Peyer's patch (tissue), 4 donors: ENCODE measurements at regions not wholly inside any gene's neighbourhood (a gene's known extent, or its start where the extent isn't known, plus 50 kb on each side); places are given as distances from the start of the nearest gene placed in this dataset.

Source experiments
- POLR2A ChIP-seq, 2 donors: fragments of 450-650 bp; IDR thresholded peaks; one replicate each; pipeline ENCODE4 v1.5.1; 2017; ENCODE audit warnings: antibody characterized with exemption in 2 of 2, mild to moderate bottlenecking in 2 of 2, moderate library complexity in 2 of 2
- TF ChIP-seq, protein P1 (sequence below), 6 experiments: fragments of 450-650 bp in 4 of 6; fragments of 200-600 bp in 2 of 6; sonication (generic) in 1 of 6; IDR thresholded peaks; one replicate each; pipeline ENCODE4 v1.5.1; 2017 to 2019; ENCODE audit warnings: antibody characterized with exemption in 6 of 6, mild to moderate bottlenecking in 3 of 6, moderate library complexity in 1 of 6

DNA sequence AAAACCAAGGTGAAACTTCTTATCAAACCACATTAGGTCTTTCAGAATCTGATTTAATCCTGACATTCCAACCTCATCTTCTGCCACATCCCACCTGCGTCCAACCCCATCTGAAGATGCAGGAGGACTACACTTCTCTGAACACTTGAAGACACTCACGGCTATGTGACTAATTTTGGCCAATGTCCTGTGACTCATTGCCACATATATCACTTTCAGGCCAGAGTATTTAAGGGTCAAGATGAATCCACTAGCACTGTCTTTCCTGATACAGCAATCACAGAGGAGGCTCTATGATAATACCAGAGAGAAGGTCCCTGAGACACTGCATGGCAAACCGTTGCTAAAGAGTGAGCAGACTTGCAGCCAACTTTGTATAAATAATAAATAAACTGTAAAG, 323.4 kb downstream of the NR2F1-AS1 start:
- TF ChIP-seq POLR2A (IDR thresholded peaks at IDR 0.05): no peak
- TF ChIP-seq, protein P1, sequence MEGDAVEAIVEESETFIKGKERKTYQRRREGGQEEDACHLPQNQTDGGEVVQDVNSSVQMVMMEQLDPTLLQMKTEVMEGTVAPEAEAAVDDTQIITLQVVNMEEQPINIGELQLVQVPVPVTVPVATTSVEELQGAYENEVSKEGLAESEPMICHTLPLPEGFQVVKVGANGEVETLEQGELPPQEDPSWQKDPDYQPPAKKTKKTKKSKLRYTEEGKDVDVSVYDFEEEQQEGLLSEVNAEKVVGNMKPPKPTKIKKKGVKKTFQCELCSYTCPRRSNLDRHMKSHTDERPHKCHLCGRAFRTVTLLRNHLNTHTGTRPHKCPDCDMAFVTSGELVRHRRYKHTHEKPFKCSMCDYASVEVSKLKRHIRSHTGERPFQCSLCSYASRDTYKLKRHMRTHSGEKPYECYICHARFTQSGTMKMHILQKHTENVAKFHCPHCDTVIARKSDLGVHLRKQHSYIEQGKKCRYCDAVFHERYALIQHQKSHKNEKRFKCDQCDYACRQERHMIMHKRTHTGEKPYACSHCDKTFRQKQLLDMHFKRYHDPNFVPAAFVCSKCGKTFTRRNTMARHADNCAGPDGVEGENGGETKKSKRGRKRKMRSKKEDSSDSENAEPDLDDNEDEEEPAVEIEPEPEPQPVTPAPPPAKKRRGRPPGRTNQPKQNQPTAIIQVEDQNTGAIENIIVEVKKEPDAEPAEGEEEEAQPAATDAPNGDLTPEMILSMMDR (IDR thresholded peaks at IDR 0.05): no peak
